ENCODE measurements at regions not wholly inside any gene's neighbourhood (a gene's known extent, or its start where the extent isn't known, plus 50 kb on each side); places are given as distances from the start of the nearest gene placed in this dataset.

GRCh38 chr7:125572414-125572813, 642.8 kb upstream of the POT1 start:
- no peaks in the 10 kb centered on the region for H3K27me3 ChIP-seq (ENCODE audit: control insufficient read depth, insufficient read depth, low read length)
- POLR2A ChIA-PET = no interaction called here
- CTCF ChIA-PET = no interaction called here
- no peak overlapping the region for H3K4me3 ChIP-seq (ENCODE audit: low read depth, low read length)
- no peak for TF ChIP-seq CTCF (IDR thresholded peaks at IDR 0.05; ENCODE audit: insufficient read depth, low read depth, low read length)
- no peaks in the 10 kb centered on the region for H3K36me3 ChIP-seq (ENCODE audit: control insufficient read depth, insufficient read depth, low read length)
- no peak for DNase-seq (ENCODE audit: low read depth)

GRCh38 chr7:125568799-125569198, 639.2 kb upstream of the POT1 start:
- TF ChIP-seq CTCF (IDR thresholded peaks at IDR 0.05; ENCODE audit: insufficient read depth, low read depth, low read length) = no peak
- POLR2A ChIA-PET = no interaction called here

GRCh38 chr7:125567686-125568085, 638.1 kb upstream of the POT1 start:
- no peak for TF ChIP-seq CTCF (IDR thresholded peaks at IDR 0.05; ENCODE audit: insufficient read depth, low read depth, low read length)
- H3K27me3 ChIP-seq (ENCODE audit: control insufficient read depth, insufficient read depth, low read length) = no peaks in the 10 kb centered on the region
- no peak overlapping the region for H3K4me3 ChIP-seq (ENCODE audit: low read depth, low read length)
- ChIA-PET CTCF (no interaction called here), POLR2A (no interaction called here)
- no peak for DNase-seq (ENCODE audit: low read depth)
- H3K36me3 ChIP-seq (ENCODE audit: control insufficient read depth, insufficient read depth, low read length) = no peaks in the 10 kb centered on the region

More at GRCh38 chr7:125568799-125569198, 639.2 kb upstream of the POT1 start:
- CTCF ChIA-PET = no interaction called here
- Histone ChIP-seq H3K27me3 (ENCODE audit: control insufficient read depth, insufficient read depth, low read length) (no peaks in the 10 kb centered on the region), H3K4me3 (ENCODE audit: low read depth, low read length) (no peak overlapping the region), H3K36me3 (ENCODE audit: control insufficient read depth, insufficient read depth, low read length) (no peaks in the 10 kb centered on the region)
- DNase-seq (ENCODE audit: low read depth) = no peak

- CTCF ChIA-PET = no interaction called here
- no peak for DNase-seq (ENCODE audit: low read depth)
- POLR2A ChIA-PET = no interaction called here
- H3K36me3 ChIP-seq (ENCODE audit: control insufficient read depth, insufficient read depth, low read length) = no peaks in the 10 kb centered on the region
- TF ChIP-seq CTCF (IDR thresholded peaks at IDR 0.05; ENCODE audit: insufficient read depth, low read depth, low read length) = no peak
- no peak overlapping the region for H3K4me3 ChIP-seq (ENCODE audit: low read depth, low read length)
- H3K27me3 ChIP-seq (ENCODE audit: control insufficient read depth, insufficient read depth, low read length) = no peaks in the 10 kb centered on the region
Measured at GRCh38 chr7:125563964-125564529, 634.4 kb upstream of the POT1 start.

GRCh38 chr7:125563557-125563956, 633.9 kb upstream of the POT1 start:
- TF ChIP-seq CTCF (IDR thresholded peaks at IDR 0.05; ENCODE audit: insufficient read depth, low read depth, low read length) = no peak
- H3K27me3 ChIP-seq (ENCODE audit: control insufficient read depth, insufficient read depth, low read length) = no peaks in the 10 kb centered on the region
- POLR2A ChIA-PET = no interaction called here
- no peaks in the 10 kb centered on the region for H3K36me3 ChIP-seq (ENCODE audit: control insufficient read depth, insufficient read depth, low read length)
- DNase-seq (ENCODE audit: low read depth) = no peak
- CTCF ChIA-PET = no interaction called here
- no peak overlapping the region for H3K4me3 ChIP-seq (ENCODE audit: low read depth, low read length)
